ENCODE measurements at regions not wholly inside any gene's neighbourhood (a gene's known extent, or its start where the extent isn't known, plus 50 kb on each side); places are given as distances from the start of the nearest gene placed in this dataset.

- no peaks in the 10 kb centered on the region for H3K36me3 ChIP-seq
- no peak for ATAC-seq
- H3K27ac ChIP-seq: no peak overlapping the region
- DNase-seq: no peak
- no peaks in the 10 kb centered on the region for H3K27me3 ChIP-seq
- no peak overlapping the region for H3K4me3 ChIP-seq
- intact Hi-C loops (cut with DNase I; ENCODE audit: low total_unique reads): no loop called here
- TF ChIP-seq POLR2A (IDR thresholded peaks at IDR 0.05) (no peak), CTCF (IDR thresholded peaks at IDR 0.05 in 4 of 5, conservative IDR thresholded peaks at IDR 0.05 in 1 of 5) (no peak)
- no peaks in the 10 kb centered on the region for H3K9me3 ChIP-seq
- in situ Hi-C loops (cut with MboI; ENCODE audit: low sequenced_read_pairs in 4 of 4): no loop called here
- no peaks in the 10 kb centered on the region for H3K4me1 ChIP-seq
These were observed 155.1 kb downstream of the TRIB2 start for GRCh38 chr2:12871694-12872315.

GRCh38 chr2:12877761-12878160 is 161.0 kb downstream of the TRIB2 start:
- H3K4me3 ChIP-seq: no peak overlapping the region
- no peaks in the 10 kb centered on the region for H3K36me3 ChIP-seq
- no peak for DNase-seq
- H3K27me3 ChIP-seq: no peaks in the 10 kb centered on the region
- TF ChIP-seq POLR2A (IDR thresholded peaks at IDR 0.05): no peak
- no peak for TF ChIP-seq CTCF (IDR thresholded peaks at IDR 0.05 in 4 of 5, conservative IDR thresholded peaks at IDR 0.05 in 1 of 5)
- intact Hi-C loops (cut with DNase I; ENCODE audit: low total_unique reads): no loop called here
- H3K27ac ChIP-seq: no peak overlapping the region
- in situ Hi-C loops (cut with MboI; ENCODE audit: low sequenced_read_pairs in 4 of 4): no loop called here
- no peak for ATAC-seq
- H3K9me3 ChIP-seq: no peaks in the 10 kb centered on the region
- H3K4me1 ChIP-seq: no peaks in the 10 kb centered on the region

GRCh38 chr2:12879649-12880048 is 162.9 kb downstream of the TRIB2 start:
- ATAC-seq: no peak
- H3K27me3 ChIP-seq: no peaks in the 10 kb centered on the region
- TF ChIP-seq CTCF (IDR thresholded peaks at IDR 0.05 in 4 of 5, conservative IDR thresholded peaks at IDR 0.05 in 1 of 5): no peak
- TF ChIP-seq POLR2A (IDR thresholded peaks at IDR 0.05): no peak
- in situ Hi-C loops (cut with MboI; ENCODE audit: low sequenced_read_pairs in 4 of 4) (no loop called here), intact Hi-C loops (cut with DNase I; ENCODE audit: low total_unique reads) (no loop called here)
- no peak overlapping the region for H3K27ac ChIP-seq
- no peak for DNase-seq
- no peak overlapping the region for H3K4me3 ChIP-seq
- H3K4me1 ChIP-seq: peaks cover 4 to 6% of the 10 kb centered on the region in 2 donors
- no peaks in the 10 kb centered on the region for H3K36me3 ChIP-seq
- no peaks in the 10 kb centered on the region for H3K9me3 ChIP-seq

GRCh38 chr2:12881952-12882351 is 165.2 kb downstream of the TRIB2 start:
- no peaks in the 10 kb centered on the region for H3K36me3 ChIP-seq
- H3K27ac ChIP-seq: no peak overlapping the region
- no peaks in the 10 kb centered on the region for H3K9me3 ChIP-seq
- peaks cover 6 to 17% of the 10 kb centered on the region in 2 donors for H3K4me1 ChIP-seq
- in situ Hi-C loops (cut with MboI; ENCODE audit: low sequenced_read_pairs in 4 of 4) (no loop called here), intact Hi-C loops (cut with DNase I; ENCODE audit: low total_unique reads) (no loop called here)
- no peaks in the 10 kb centered on the region for H3K27me3 ChIP-seq
- DNase-seq (no peak), ATAC-seq (no peak)
- TF ChIP-seq CTCF (IDR thresholded peaks at IDR 0.05 in 4 of 5, conservative IDR thresholded peaks at IDR 0.05 in 1 of 5) (no peak), POLR2A (IDR thresholded peaks at IDR 0.05) (no peak)
- no peak overlapping the region for H3K4me3 ChIP-seq

GRCh38 chr2:12882393-12882792 is 165.7 kb downstream of the TRIB2 start:
- intact Hi-C loops (cut with DNase I; ENCODE audit: low total_unique reads): no loop called here
- Histone ChIP-seq H3K9me3 (no peaks in the 10 kb centered on the region), H3K4me3 (no peak overlapping the region), H3K4me1 (peaks cover 6 to 17% of the 10 kb centered on the region in 2 donors), H3K36me3 (no peaks in the 10 kb centered on the region), H3K27ac (no peak overlapping the region), H3K27me3 (no peaks in the 10 kb centered on the region)
- TF ChIP-seq CTCF (IDR thresholded peaks at IDR 0.05 in 4 of 5, conservative IDR thresholded peaks at IDR 0.05 in 1 of 5) (no peak), POLR2A (IDR thresholded peaks at IDR 0.05) (no peak)
- DNase-seq: no peak
- in situ Hi-C loops (cut with MboI; ENCODE audit: low sequenced_read_pairs in 4 of 4): no loop called here
- no peak for ATAC-seq

All from gastrocnemius medialis (tissue), 4 donors.